ENCODE measurements at regions not wholly inside any gene's neighbourhood (a gene's known extent, or its start where the extent isn't known, plus 50 kb on each side); places are given as distances from the start of the nearest gene placed in this dataset.

DNA sequence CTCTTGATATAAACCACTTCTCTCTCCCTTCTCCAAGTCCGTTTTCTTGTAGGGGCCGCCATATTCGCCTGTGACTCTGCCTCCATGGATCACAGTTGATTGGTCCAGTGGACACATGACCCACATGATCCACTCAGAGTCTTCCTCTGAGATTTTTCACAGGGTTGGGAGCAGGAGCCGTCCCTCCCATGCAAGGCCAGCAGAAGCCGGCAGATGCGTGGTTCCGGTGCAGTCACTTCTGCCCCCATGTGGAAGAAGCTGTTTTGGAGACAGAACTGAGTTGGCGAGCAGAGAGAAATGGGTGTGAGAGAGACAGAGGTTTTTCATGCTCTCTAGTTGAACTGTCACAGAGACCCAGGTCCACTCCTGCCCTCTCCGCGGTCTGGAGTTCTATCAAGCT, 83.3 kb downstream of the C16orf95 start:
- H3K27ac Mint-ChIP-seq, result no peak overlapping the region
- H3K36me3 ChIP-seq (ENCODE audit: control insufficient read depth, insufficient read depth, low read length), result no peaks in the 10 kb centered on the region
- no peaks in the 10 kb centered on the region for H3K27me3 ChIP-seq (ENCODE audit: control insufficient read depth, insufficient read depth, low read length, poor library complexity, severe bottlenecking)
- peaks cover 2% of the 10 kb centered on the region for H3K4me1 ChIP-seq (ENCODE audit: control insufficient read depth, insufficient read depth, low read length)
- no peak overlapping the region for H3K4me3 Mint-ChIP-seq
- no peaks in the 10 kb centered on the region for H3K9me3 ChIP-seq (ENCODE audit: control insufficient read depth, low read length)
- H3K4me3 ChIP-seq (ENCODE audit: low read length), result no peak overlapping the region
- no peak overlapping the region for H3K9ac ChIP-seq (ENCODE audit: extremely low read depth, low read length, poor library complexity, severe bottlenecking)
- H3K9me3 Mint-ChIP-seq, result peaks cover 5% of the 10 kb centered on the region
- DNase-seq, result peak; percentile 70
- no peaks in the 10 kb centered on the region for H3K27me3 Mint-ChIP-seq (ENCODE audit: insufficient read depth)
- H3K4me1 Mint-ChIP-seq, result peaks cover 16% of the 10 kb centered on the region
- H3K36me3 Mint-ChIP-seq (ENCODE audit: low read depth), result no peaks in the 10 kb centered on the region
- H3K27ac ChIP-seq (ENCODE audit: low read depth, low read length), result no peak overlapping the region
- WGBS, 2 experiments (ENCODE audit: insufficient coverage in 1 of 2, insufficient read length in 1 of 2), result 78 to 82% methylated on average over 5 to 10 of the region's 10 CpGs
- TF ChIP-seq, protein P1, sequence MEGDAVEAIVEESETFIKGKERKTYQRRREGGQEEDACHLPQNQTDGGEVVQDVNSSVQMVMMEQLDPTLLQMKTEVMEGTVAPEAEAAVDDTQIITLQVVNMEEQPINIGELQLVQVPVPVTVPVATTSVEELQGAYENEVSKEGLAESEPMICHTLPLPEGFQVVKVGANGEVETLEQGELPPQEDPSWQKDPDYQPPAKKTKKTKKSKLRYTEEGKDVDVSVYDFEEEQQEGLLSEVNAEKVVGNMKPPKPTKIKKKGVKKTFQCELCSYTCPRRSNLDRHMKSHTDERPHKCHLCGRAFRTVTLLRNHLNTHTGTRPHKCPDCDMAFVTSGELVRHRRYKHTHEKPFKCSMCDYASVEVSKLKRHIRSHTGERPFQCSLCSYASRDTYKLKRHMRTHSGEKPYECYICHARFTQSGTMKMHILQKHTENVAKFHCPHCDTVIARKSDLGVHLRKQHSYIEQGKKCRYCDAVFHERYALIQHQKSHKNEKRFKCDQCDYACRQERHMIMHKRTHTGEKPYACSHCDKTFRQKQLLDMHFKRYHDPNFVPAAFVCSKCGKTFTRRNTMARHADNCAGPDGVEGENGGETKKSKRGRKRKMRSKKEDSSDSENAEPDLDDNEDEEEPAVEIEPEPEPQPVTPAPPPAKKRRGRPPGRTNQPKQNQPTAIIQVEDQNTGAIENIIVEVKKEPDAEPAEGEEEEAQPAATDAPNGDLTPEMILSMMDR (conservative IDR thresholded peaks at IDR 0.05), result peak; percentile 65

DNA sequence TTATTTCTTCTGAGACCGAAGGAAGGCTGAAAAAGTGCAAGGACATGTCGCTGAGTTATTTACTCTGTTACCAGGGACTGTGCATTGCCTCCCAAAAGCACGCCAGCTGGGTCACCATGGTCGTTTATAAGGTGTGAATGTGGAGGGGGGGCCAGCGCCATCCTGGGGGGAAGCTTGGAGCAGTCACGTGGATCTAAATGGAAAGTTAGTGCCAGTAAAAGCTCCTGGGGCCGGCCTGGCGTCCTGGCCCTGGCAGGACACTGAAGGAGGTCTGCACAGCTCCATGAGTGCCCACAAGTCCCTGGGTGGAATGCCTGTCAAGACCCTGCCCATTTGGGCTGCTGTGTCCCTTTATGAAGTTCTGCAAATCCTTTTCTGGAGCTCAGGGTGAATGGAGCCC, 82.6 kb downstream of the C16orf95 start:
- H3K36me3 ChIP-seq (ENCODE audit: control insufficient read depth, insufficient read depth, low read length), result no peaks in the 10 kb centered on the region
- no peaks in the 10 kb centered on the region for H3K27me3 ChIP-seq (ENCODE audit: control insufficient read depth, insufficient read depth, low read length, poor library complexity, severe bottlenecking)
- Mint-ChIP-seq H3K9me3 (peaks cover 5% of the 10 kb centered on the region), H3K27ac (no peak overlapping the region), H3K27me3 (ENCODE audit: insufficient read depth) (no peaks in the 10 kb centered on the region), H3K4me3 (no peak overlapping the region), H3K36me3 (ENCODE audit: low read depth) (no peaks in the 10 kb centered on the region), H3K4me1 (peaks cover 19% of the 10 kb centered on the region)
- no peaks in the 10 kb centered on the region for H3K9me3 ChIP-seq (ENCODE audit: control insufficient read depth, low read length)
- TF ChIP-seq, protein P1 (conservative IDR thresholded peaks at IDR 0.05), result no peak
- H3K4me3 ChIP-seq (ENCODE audit: low read length), result no peak overlapping the region
- peak; percentile 60 for DNase-seq
- peaks cover 2% of the 10 kb centered on the region for H3K4me1 ChIP-seq (ENCODE audit: control insufficient read depth, insufficient read depth, low read length)
- 77 to 83% methylated on average over 3 to 8 of the region's 8 CpGs for WGBS, 2 experiments (ENCODE audit: insufficient coverage in 1 of 2, insufficient read length in 1 of 2)
- no peak overlapping the region for H3K9ac ChIP-seq (ENCODE audit: extremely low read depth, low read length, poor library complexity, severe bottlenecking)
- H3K27ac ChIP-seq (ENCODE audit: low read depth, low read length), result no peak overlapping the region

DNA sequence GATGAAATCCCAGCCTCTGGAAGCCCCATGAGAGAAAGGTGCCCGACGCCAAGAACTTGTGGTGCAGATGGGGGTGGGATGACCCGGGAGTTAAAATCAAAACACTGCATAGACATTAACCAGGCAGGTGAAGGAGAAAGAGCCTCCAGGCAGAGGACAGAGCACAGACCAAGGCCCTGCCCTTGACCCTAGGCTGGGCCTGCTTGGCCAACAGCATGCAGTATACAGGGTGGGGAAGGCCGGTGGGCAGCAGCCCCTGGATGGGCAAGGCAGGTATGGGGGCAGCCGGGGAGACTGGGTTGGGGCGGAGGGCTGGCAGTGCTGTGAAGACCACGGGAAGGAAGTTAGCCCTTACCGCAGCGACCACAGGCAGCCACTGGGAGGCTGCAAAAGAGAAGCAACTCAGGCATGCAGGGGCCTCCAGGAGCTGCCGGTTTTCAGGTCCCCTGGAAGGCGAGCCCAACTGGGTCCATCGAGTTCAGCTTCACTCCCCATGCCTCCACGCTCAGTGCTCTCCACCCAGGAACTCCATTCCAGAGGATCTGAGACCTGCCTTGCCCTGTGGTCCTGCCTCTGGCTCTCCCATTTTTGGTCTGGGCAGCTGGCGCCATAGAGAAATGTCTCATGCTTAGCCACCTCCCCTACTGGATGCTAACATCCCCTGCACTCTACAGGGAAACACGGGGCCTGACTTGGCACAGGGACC, 81.2 kb downstream of the C16orf95 start:
- H3K4me1 Mint-ChIP-seq, result peaks cover 26% of the 10 kb centered on the region
- Histone ChIP-seq H3K9ac (ENCODE audit: extremely low read depth, low read length, poor library complexity, severe bottlenecking) (no peak overlapping the region), H3K36me3 (ENCODE audit: control insufficient read depth, insufficient read depth, low read length) (no peaks in the 10 kb centered on the region), H3K27me3 (ENCODE audit: control insufficient read depth, insufficient read depth, low read length, poor library complexity, severe bottlenecking) (no peaks in the 10 kb centered on the region), H3K9me3 (ENCODE audit: control insufficient read depth, low read length) (no peaks in the 10 kb centered on the region), H3K27ac (ENCODE audit: low read depth, low read length) (no peak overlapping the region), H3K4me1 (ENCODE audit: control insufficient read depth, insufficient read depth, low read length) (peaks cover 2% of the 10 kb centered on the region), H3K4me3 (ENCODE audit: low read length) (no peak overlapping the region)
- H3K27ac Mint-ChIP-seq, result peak overlapping the region; percentile 52
- peak; percentile 76 for DNase-seq
- TF ChIP-seq, protein P1 (conservative IDR thresholded peaks at IDR 0.05), result peak; percentile 70
- H3K4me3 Mint-ChIP-seq, result no peak overlapping the region
- H3K27me3 Mint-ChIP-seq (ENCODE audit: insufficient read depth), result no peaks in the 10 kb centered on the region
- 63 to 76% methylated on average over 6 to 15 of the region's 15 CpGs for WGBS, 2 experiments (ENCODE audit: insufficient coverage in 1 of 2, insufficient read length in 1 of 2)
- no peaks in the 10 kb centered on the region for H3K36me3 Mint-ChIP-seq (ENCODE audit: low read depth)
- H3K9me3 Mint-ChIP-seq, result peaks cover 5% of the 10 kb centered on the region

All from endodermal cell (in vitro differentiated cells).